Liver (tissue), 3 donors: ENCODE measurements at regions not wholly inside any gene's neighbourhood (a gene's known extent, or its start where the extent isn't known, plus 50 kb on each side); places are given as distances from the start of the nearest gene placed in this dataset.

ENCODE experiments used
- ATF3 ChIP-seq: IDR thresholded peaks from 2 replicates; pipeline ENCODE4 v1.6.1; 2016; ENCODE audit warnings: antibody characterized with exemption
- GABPA ChIP-seq, 2 donors: IDR thresholded peaks in 1 of 2; conservative IDR thresholded peaks in 1 of 2; 2 replicates each; pipeline ENCODE4 v1.6.1; 2016; ENCODE audit warnings: antibody characterized with exemption in 2 of 2, mild to moderate bottlenecking in 1 of 2, moderate library complexity in 1 of 2
- HNF4G ChIP-seq: IDR thresholded peaks from 2 replicates; pipeline ENCODE4 v1.6.1; 2016; ENCODE audit warnings: antibody characterized with exemption
- NR2F2 ChIP-seq: IDR thresholded peaks from 2 replicates; pipeline ENCODE4 v1.6.1; 2016; ENCODE audit warnings: antibody characterized with exemption
- RAD21 ChIP-seq, 2 donors: IDR thresholded peaks; 2 replicates each; pipeline ENCODE4 v1.6.1; 2016; ENCODE audit warnings: antibody characterized with exemption in 2 of 2, mild to moderate bottlenecking in 2 of 2
- RXRA ChIP-seq, 2 donors: IDR thresholded peaks; 2 replicates each; pipeline ENCODE4 v1.6.1; 2017 to 2018; ENCODE audit warnings: antibody characterized with exemption in 2 of 2, mild to moderate bottlenecking in 1 of 2
- SP1 ChIP-seq: IDR thresholded peaks from 2 replicates; pipeline ENCODE4 v1.6.1; 2018; ENCODE audit warnings: antibody characterized with exemption, mild to moderate bottlenecking
- TAF1 ChIP-seq: conservative IDR thresholded peaks from 2 replicates; pipeline ENCODE4 v1.6.1; 2016; ENCODE audit warnings: antibody characterized with exemption, mild to moderate bottlenecking
- TF ChIP-seq, protein P1 (sequence below): IDR thresholded peaks from 2 replicates; pipeline ENCODE4 v1.6.1; 2016; ENCODE audit warnings: antibody characterized with exemption, mild to moderate bottlenecking
- TF ChIP-seq, protein P2 (sequence below): fragments of 150-350 bp; IDR thresholded peaks from 2 replicates; pipeline ENCODE4 v1.5.1; 2017; ENCODE audit warnings: improper control_type of control experiment, low read depth, low read length; ENCODE audit not compliant: missing input control
- TF ChIP-seq, protein P3 (sequence below): IDR thresholded peaks from 2 replicates; pipeline ENCODE4 v1.6.1; 2016; ENCODE audit warnings: antibody characterized with exemption
- TF ChIP-seq, protein P4 (sequence below): IDR thresholded peaks from 2 replicates; pipeline ENCODE4 v1.6.1; 2016; ENCODE audit warnings: antibody characterized with exemption
- donor health status: healthy.
- donor health status: healthy.

DNA sequence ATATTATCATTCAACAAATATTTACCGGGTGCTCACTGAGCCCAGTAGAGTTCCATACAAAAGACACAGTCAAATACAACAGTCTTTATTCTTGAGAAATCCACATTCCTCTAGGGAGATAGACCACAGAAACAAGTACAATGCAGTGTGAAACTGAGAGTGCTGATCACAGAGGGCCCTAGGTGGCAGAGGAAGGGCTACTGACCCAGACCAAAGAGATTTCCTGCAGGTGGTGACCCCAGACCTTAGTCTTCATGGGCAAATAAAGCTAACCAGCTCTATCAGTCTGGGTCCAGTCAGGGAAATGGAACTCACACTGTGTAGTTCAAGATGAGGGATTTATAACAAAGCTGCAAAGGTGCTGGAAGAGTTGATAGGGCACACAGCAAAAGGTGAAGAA lies 110.4 kb upstream of the SLC27A6 start:
- TF ChIP-seq, protein P1, sequence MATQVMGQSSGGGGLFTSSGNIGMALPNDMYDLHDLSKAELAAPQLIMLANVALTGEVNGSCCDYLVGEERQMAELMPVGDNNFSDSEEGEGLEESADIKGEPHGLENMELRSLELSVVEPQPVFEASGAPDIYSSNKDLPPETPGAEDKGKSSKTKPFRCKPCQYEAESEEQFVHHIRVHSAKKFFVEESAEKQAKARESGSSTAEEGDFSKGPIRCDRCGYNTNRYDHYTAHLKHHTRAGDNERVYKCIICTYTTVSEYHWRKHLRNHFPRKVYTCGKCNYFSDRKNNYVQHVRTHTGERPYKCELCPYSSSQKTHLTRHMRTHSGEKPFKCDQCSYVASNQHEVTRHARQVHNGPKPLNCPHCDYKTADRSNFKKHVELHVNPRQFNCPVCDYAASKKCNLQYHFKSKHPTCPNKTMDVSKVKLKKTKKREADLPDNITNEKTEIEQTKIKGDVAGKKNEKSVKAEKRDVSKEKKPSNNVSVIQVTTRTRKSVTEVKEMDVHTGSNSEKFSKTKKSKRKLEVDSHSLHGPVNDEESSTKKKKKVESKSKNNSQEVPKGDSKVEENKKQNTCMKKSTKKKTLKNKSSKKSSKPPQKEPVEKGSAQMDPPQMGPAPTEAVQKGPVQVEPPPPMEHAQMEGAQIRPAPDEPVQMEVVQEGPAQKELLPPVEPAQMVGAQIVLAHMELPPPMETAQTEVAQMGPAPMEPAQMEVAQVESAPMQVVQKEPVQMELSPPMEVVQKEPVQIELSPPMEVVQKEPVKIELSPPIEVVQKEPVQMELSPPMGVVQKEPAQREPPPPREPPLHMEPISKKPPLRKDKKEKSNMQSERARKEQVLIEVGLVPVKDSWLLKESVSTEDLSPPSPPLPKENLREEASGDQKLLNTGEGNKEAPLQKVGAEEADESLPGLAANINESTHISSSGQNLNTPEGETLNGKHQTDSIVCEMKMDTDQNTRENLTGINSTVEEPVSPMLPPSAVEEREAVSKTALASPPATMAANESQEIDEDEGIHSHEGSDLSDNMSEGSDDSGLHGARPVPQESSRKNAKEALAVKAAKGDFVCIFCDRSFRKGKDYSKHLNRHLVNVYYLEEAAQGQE, result no peak
- TF ChIP-seq, protein P2, sequence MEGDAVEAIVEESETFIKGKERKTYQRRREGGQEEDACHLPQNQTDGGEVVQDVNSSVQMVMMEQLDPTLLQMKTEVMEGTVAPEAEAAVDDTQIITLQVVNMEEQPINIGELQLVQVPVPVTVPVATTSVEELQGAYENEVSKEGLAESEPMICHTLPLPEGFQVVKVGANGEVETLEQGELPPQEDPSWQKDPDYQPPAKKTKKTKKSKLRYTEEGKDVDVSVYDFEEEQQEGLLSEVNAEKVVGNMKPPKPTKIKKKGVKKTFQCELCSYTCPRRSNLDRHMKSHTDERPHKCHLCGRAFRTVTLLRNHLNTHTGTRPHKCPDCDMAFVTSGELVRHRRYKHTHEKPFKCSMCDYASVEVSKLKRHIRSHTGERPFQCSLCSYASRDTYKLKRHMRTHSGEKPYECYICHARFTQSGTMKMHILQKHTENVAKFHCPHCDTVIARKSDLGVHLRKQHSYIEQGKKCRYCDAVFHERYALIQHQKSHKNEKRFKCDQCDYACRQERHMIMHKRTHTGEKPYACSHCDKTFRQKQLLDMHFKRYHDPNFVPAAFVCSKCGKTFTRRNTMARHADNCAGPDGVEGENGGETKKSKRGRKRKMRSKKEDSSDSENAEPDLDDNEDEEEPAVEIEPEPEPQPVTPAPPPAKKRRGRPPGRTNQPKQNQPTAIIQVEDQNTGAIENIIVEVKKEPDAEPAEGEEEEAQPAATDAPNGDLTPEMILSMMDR, result no peak
- no peak for TF ChIP-seq RAD21 (IDR thresholded peaks at IDR 0.05)
- TF ChIP-seq, protein P3, sequence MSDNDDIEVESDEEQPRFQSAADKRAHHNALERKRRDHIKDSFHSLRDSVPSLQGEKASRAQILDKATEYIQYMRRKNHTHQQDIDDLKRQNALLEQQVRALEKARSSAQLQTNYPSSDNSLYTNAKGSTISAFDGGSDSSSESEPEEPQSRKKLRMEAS, result no peak
- TF ChIP-seq, protein P4, sequence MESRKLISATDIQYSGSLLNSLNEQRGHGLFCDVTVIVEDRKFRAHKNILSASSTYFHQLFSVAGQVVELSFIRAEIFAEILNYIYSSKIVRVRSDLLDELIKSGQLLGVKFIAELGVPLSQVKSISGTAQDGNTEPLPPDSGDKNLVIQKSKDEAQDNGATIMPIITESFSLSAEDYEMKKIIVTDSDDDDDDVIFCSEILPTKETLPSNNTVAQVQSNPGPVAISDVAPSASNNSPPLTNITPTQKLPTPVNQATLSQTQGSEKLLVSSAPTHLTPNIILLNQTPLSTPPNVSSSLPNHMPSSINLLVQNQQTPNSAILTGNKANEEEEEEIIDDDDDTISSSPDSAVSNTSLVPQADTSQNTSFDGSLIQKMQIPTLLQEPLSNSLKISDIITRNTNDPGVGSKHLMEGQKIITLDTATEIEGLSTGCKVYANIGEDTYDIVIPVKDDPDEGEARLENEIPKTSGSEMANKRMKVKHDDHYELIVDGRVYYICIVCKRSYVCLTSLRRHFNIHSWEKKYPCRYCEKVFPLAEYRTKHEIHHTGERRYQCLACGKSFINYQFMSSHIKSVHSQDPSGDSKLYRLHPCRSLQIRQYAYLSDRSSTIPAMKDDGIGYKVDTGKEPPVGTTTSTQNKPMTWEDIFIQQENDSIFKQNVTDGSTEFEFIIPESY, result no peak
- no peak for TF ChIP-seq RXRA (IDR thresholded peaks at IDR 0.05)
- no peak for TF ChIP-seq GABPA (IDR thresholded peaks at IDR 0.05 in 1 of 2, conservative IDR thresholded peaks at IDR 0.05 in 1 of 2)
- TF ChIP-seq ATF3, result no peak
- TF ChIP-seq NR2F2, result no peak
- TF ChIP-seq HNF4G, result no peak
- TF ChIP-seq TAF1, result no peak
- no peak for TF ChIP-seq SP1
